ENCODE measurements at regions not wholly inside any gene's neighbourhood (a gene's known extent, or its start where the extent isn't known, plus 50 kb on each side); places are given as distances from the start of the nearest gene placed in this dataset.

DNA sequence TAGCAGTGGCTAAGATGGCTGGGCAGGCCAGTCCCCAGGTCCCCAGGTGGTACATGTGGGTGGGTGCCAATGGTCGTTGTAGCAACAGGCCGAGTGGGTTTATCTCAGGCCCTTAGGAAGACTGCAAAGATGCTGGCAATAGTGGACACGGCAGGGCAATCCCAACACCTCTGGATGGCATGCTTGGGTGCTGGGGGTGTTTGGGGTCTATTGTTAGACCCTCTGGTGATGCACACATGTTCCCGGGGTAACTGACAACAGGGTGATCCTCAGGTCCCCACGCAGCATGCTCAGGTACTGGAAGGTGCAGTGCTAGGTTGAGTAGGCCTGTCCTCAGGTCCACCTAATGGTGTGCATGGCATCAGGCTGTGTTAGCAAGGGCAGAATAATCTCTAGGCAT is 267.5 kb downstream of the ANKRD50 start:
- DNase-seq: no peak
- Histone ChIP-seq H3K4me3 (ENCODE audit: low read depth, low read length) (no peak overlapping the region), H3K27ac (no peak overlapping the region), H3K27me3 (replicated peaks) (no peaks in the 10 kb centered on the region), H3K36me3 (replicated peaks) (no peaks in the 10 kb centered on the region)
- TF ChIP-seq, protein P1, sequence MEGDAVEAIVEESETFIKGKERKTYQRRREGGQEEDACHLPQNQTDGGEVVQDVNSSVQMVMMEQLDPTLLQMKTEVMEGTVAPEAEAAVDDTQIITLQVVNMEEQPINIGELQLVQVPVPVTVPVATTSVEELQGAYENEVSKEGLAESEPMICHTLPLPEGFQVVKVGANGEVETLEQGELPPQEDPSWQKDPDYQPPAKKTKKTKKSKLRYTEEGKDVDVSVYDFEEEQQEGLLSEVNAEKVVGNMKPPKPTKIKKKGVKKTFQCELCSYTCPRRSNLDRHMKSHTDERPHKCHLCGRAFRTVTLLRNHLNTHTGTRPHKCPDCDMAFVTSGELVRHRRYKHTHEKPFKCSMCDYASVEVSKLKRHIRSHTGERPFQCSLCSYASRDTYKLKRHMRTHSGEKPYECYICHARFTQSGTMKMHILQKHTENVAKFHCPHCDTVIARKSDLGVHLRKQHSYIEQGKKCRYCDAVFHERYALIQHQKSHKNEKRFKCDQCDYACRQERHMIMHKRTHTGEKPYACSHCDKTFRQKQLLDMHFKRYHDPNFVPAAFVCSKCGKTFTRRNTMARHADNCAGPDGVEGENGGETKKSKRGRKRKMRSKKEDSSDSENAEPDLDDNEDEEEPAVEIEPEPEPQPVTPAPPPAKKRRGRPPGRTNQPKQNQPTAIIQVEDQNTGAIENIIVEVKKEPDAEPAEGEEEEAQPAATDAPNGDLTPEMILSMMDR (IDR thresholded peaks at IDR 0.05; ENCODE audit: low read depth, low read length, missing control alignments): no peak
- in situ Hi-C loops (cut with HindIII; ENCODE audit: low pct_ligation_motif_present, low sequenced_read_pairs): no loop called here

DNA sequence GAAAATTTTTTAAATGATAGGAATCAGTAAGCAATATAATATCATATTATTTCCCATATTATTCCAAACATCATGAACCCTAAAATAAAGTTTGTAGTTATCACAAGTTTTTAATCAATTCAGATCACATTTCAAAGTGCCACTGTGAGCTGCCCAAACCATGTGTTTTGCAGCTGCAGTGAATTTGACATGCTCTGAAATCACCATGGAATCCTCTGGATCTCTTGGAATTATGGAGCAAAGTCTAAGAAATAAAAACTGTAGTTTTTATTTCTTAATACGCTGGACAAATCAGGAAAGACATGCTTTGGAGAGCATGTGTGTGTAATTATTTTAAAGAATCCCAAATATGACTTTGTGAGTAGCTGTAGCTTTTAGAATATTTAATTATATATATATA is 262.7 kb downstream of the ANKRD50 start:
- Histone ChIP-seq H3K27me3 (replicated peaks) (no peaks in the 10 kb centered on the region), H3K27ac (no peak overlapping the region), H3K36me3 (replicated peaks) (no peaks in the 10 kb centered on the region), H3K4me3 (ENCODE audit: low read depth, low read length) (no peak overlapping the region)
- DNase-seq: no peak
- TF ChIP-seq, protein P1 (IDR thresholded peaks at IDR 0.05; ENCODE audit: low read depth, low read length, missing control alignments): no peak
- in situ Hi-C loops (cut with HindIII; ENCODE audit: low pct_ligation_motif_present, low sequenced_read_pairs): no loop called here

DNA sequence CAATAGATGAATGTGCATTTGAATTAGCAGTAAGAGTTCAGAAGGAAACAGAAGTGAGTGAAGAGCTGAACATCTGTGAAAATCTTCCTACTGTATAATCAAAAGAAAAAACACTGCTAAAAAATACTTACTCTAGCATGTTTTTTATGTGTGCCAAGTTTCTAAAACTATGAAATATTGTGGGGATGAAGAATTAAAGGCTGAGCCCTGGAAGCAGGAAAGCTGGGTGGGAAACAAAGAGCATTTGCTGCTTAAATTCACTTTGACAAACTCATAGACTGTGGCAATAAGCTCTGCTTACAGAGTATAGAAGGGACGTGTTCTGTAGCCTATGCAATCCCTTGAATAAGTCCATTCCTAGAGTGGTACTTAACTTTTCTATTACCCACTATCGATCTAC is 261.7 kb downstream of the ANKRD50 start:
- Histone ChIP-seq H3K36me3 (replicated peaks) (no peaks in the 10 kb centered on the region), H3K27me3 (replicated peaks) (no peaks in the 10 kb centered on the region), H3K4me3 (ENCODE audit: low read depth, low read length) (no peak overlapping the region), H3K27ac (no peak overlapping the region)
- in situ Hi-C loops (cut with HindIII; ENCODE audit: low pct_ligation_motif_present, low sequenced_read_pairs): no loop called here
- no peak for DNase-seq
- TF ChIP-seq, protein P1 (IDR thresholded peaks at IDR 0.05; ENCODE audit: low read depth, low read length, missing control alignments): no peak

DNA sequence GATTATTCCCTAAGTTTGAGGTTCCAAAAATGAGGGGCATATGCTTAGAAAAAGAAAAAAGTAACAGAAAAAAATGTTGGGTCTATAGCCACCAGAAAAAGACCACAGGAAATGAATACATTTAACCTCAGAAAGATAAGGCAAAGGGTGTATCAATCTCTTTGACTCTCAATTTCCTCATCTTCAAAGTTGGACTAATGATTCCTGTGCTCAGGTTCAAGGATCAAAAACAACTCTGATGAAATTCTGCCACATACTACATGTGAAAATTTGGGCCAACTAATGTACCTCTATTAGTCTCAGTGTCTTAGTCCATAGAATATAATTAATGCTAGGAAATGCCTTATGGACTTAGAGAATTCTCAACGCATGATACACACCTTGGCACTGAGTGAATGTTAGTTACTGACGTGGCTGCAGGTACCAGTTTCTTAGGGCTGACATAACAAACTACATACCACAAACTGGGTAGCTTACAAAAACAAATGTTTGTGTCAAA is 257.7 kb downstream of the ANKRD50 start:
- Histone ChIP-seq H3K36me3 (replicated peaks) (no peaks in the 10 kb centered on the region), H3K4me3 (ENCODE audit: low read depth, low read length) (no peak overlapping the region), H3K27me3 (replicated peaks) (no peaks in the 10 kb centered on the region), H3K27ac (no peak overlapping the region)
- in situ Hi-C loops (cut with HindIII; ENCODE audit: low pct_ligation_motif_present, low sequenced_read_pairs): no loop called here
- no peak for DNase-seq
- TF ChIP-seq, protein P1 (IDR thresholded peaks at IDR 0.05; ENCODE audit: low read depth, low read length, missing control alignments): no peak

DNA sequence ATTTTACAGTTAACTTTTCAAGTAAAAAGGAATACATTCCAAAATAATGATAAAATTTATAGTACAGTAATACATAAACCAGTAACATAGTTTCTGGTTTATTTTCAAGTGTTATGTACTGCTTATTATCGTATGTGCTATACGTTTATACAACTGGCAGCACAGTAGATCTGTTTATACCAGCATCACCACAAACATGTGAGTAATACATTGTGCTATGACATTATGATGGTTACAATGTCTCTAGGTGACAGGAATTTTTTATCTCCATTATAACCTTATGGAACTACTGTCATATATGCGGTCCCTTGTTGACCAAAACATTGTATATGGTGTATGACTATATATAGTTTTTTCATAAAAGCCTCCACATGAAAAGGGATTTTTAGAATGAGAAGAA is 256.9 kb downstream of the ANKRD50 start:
- no peaks in the 10 kb centered on the region for H3K36me3 ChIP-seq (replicated peaks)
- H3K27me3 ChIP-seq (replicated peaks): no peaks in the 10 kb centered on the region
- DNase-seq: no peak
- H3K27ac ChIP-seq: no peak overlapping the region
- H3K4me3 ChIP-seq (ENCODE audit: low read depth, low read length): no peak overlapping the region
- TF ChIP-seq, protein P1 (IDR thresholded peaks at IDR 0.05; ENCODE audit: low read depth, low read length, missing control alignments): no peak
- in situ Hi-C loops (cut with HindIII; ENCODE audit: low pct_ligation_motif_present, low sequenced_read_pairs): no loop called here

DNA sequence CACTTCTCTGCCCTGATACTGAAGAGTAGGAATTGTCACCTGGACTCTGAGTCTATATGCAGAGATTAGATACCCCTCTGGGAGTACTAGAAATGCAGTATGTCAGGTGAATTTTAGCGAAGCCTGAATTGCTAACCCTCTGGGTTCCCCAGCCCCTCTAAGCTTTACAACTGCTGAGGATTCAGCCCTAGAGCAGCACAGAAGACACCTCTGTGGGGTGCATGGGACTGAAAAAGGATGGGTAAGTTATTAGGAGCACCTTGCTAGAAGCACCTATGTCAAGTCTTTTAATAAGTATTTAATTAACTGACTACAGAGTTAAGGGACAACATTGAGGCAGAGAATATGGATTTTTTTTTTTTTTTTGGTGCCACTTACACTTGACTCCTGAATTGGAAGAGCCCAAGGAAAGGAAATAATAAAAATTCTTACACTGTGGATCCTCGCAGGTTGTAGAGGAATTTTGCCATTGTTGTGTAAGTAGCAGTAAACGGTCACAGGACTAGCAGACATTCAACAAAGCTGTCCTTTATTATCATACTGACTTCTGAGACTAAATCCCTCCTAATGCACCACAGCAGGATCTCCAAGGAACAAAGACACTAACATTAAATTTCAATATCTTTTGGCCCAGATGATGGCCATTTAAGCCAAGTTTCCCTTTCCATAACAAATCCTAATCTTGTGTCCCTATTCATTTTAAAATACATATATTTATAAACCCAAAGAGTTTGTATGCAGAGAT is 253.2 kb downstream of the ANKRD50 start:
- no peaks in the 10 kb centered on the region for H3K27me3 ChIP-seq (replicated peaks)
- in situ Hi-C loops (cut with HindIII; ENCODE audit: low pct_ligation_motif_present, low sequenced_read_pairs): no loop called here
- H3K4me3 ChIP-seq (ENCODE audit: low read depth, low read length): no peak overlapping the region
- TF ChIP-seq, protein P1 (IDR thresholded peaks at IDR 0.05; ENCODE audit: low read depth, low read length, missing control alignments): no peak
- no peaks in the 10 kb centered on the region for H3K36me3 ChIP-seq (replicated peaks)
- H3K27ac ChIP-seq: no peak overlapping the region
- DNase-seq: no peak

All from brain microvascular endothelial cell (primary cell).